ENCODE measurements at regions not wholly inside any gene's neighbourhood (a gene's known extent, or its start where the extent isn't known, plus 50 kb on each side); places are given as distances from the start of the nearest gene placed in this dataset.

DNA sequence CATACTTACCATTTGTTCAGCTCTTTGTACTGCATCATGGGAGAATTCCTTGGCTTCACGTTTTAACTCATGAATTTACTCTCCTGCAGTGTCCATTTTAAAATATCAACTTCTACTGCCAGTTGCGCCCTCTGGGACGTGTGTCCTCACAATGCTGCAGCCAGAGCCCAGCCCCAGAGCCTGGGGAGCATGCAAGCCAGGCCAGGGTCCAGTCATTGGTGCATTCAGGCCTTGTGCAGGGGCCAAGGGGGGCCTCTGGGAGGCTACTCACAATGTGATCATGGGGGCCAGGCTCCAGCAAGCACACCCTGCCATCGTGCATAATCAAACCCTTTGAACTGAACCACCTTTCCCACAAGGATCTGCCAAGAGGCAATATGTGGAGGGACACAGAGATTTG, 105.6 kb upstream of the CCDC112 start:
- DNase-seq = no peak

DNA sequence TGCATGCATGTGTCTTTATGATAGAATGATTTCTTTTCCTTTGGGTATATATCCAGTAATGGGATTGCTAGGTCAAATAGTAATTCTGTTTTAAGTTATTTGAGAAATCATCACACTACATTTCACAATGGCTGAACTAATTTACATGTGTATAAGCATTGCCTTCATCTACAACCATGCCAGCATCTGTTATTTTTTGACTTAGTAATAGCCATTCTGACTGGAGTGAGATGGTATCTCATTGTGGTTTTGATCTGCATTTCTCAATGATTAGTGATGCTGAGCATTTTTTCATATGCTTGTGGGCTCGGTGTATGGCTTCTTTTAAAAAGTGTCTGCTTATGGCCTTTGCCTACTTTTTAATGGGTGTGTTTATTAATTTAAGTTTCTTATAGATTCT, 102.3 kb upstream of the CCDC112 start:
- DNase-seq = peak; percentile 94

DNA sequence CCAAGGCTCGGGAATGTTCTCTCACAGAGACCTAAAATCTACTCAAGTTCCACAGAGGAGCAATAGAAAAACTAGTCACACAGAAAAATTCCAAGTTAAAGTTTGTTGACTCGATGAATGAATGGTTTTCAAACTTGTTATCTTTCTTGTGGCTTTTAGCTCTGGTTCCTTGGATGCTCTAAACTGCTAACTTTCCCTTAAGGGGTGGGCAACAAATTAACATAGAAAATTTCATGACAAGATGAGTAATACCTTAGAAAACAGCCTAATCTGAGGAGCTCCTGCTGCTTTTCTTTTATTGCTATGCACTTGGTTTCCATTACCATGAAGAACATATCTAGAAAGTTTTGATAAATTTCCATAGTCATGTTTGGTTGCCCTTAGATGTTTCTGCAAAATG, 100.2 kb upstream of the CCDC112 start:
- DNase-seq = peak; percentile 77

DNA sequence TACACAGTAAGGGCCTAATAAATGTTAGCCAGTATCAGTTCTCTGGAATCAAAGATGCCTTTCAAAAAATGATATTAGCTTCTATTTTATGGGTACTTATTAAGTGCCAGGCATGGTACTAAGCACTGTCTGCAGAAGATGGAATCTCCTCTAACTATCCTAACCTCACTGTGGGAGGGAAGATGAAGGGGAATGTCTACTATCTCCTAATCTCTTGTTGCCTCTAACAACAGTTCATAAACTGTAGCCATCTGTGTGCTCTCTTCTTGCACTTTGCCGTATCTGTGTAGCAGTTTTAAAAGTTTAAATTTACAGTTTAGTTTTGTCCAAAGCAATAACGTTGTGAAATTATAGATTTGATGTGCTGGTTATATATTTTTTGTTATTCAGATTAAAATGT, 99.6 kb upstream of the CCDC112 start:
- DNase-seq = no peak

DNA sequence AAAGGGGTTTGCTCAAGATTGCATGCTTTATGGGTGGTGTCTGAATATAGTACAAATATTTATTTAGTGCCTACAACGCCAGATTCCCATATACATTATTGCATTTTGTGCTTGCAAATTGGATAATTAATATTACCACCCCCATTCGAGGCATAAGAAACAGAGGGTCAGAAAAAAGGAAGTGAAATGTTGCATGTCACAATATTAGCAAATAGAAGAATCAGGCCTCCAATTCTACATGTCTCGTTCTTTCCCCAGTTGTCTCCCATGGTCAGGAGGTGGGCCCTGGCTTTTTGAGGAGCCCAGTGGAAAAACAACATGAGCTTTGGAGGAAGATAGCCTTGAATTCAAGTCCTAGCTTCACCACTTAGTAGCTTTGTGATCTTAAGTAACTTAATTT, 98.1 kb upstream of the CCDC112 start:
- no peak for DNase-seq

DNA sequence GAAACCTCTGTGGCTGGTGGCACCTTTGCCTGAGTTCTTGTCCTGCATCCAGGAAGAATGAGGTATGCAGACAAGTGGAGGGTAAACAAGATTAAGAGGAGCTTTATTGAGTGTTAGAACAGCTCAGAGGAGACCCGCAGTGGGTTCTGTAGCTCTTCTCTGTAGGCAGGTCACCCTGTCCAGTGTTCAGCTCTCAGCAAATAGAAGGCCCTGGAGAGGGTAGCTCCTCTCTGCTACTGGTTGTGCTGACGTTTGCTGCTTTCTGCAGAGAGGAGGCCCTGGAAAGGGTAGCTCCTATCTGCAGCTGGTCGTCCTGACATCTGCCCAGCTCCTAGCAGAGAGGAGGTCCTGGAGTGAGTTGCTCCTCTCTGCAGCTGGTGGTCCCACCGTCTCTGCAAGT, 96.8 kb upstream of the CCDC112 start:
- DNase-seq = no peak

DNA sequence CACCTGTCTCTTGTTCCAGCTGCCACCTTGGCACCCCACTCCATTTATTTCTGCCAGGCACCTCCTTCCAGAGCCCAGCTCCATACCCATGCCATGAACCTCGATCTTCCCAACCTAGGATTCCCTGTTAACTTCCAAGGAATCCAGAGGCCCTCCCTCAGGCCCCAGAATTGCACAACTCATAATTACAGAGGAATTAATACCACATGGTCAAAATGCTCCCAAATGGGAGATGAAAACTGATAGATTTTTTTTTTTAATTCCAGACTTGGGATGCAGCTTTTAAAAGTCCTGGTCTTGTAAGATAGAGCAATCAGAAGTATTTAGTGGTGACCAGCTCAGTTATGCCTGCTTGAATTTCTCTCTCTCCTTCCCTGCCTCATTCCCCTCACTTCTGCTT, 96.2 kb upstream of the CCDC112 start:
- peak; percentile 51 for DNase-seq

DNA sequence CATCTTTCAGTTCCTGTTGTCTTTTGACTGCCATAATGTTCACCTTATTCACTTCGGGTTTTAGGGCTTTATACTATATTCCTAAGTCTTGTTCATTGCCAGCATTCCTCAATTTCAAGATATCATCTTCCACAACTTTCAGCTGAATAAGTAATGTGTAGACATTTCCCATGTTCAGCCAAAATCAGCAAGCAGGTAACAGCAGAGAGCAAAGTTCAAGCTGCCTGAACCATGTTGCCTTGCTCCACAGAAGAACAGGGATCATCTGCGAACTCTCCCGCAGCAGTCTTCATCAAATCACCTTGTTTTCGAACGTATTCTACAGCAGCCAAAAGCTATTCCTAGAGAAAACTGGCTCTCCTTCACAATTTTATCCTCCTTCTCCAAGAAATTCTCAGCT, 95.3 kb upstream of the CCDC112 start:
- DNase-seq = no peak

DNA sequence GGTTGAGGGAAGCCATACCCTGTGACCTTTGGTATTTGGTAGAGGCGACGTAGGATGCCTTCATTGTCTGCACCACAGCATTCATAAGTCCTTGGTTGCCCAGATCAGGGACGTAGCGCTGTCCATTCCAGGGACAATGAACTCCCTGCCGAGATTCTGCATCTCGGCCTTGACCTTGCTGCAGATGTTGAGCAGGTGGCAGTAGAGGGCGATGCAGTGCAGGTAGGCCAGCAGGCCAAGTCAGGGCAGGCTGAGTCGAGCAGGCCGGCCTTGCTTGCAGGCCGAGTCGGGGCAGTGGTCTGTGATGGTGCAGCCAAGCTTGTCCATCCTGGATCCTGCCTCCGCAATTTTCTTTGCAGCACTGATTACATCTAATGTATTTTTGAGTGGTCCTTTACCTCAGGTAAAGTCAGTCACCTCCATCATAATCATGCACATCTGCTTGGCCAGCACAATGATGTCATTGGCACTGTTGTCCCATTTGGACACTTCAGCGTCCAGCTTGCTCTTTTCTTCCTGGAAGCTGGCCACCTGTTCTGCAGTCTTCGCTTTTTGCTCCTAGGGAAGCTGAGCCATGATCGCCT, 93.4 kb upstream of the CCDC112 start:
- no peak for DNase-seq

DNA sequence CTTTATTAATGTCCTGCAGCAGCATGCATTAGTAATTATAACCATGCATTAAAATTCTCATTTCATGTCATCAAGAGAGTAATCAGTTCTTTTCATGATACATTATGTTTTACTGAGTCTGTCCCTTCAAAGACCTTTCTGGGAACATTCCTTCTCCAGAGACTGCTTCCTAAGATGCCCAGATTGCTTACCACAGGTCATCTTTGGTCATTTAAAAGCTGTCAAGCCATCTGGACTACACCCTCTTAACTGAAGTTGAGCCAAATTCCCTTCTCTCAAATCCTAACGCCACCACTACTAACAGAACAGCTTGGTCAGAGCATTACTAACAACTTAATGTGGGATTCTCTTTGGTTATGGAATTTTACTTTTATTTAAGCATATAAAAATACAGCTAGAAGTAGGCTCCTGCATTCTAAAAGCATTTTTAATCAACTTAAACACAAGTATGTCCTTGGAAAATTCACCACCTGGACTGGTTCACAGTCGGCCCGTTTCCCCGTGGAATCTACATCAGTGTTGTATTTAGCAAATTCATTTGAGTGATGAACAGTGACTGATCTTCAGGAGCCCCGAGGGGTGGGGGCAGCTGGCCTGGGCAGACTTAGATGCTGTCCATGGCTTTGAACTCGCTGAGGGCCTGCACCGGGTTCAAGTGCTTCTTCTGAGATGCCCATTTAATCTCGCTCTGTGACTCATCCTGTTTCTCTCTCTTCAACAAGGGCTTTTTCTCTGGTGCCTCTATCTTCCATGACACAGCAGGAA, 92.8 kb upstream of the CCDC112 start:
- DNase-seq = no peak

DNA sequence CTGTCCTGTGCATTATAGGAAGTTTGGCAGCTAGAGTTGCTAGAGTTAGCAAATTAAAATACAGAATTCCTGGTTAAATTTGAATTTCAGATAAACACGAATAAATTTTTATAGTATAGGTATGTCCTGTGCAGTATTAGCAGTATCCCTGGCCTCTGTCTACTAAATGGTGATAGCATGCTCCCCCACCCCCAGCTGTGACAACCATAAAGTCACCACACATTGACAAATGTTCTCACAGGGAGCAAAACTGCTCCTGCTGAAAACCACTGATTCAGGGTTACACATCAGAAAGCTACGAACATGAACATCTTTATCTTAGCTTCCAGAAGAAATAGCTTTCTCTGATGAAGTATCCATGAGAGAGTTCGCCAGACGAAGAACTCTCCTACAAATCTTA, 91.8 kb upstream of the CCDC112 start:
- DNase-seq = no peak

DNA sequence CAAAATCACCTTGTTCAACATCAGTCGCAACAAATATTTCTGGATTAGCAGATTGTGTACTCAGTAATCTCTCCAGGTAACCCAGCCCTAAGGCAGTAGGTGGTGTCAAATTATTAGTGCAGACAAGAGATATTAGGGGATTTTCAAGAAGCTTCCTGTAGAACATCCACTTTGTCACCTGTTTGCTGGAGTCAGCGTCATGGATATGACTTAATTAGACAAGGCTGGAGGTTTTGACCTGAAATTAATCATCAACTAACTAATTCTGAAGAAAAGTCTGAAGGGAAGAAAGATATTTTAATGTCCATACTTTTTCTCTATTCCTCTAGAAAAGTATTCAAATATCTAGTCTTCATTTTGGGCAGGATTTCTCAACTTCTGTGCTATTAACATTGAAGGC, 91.4 kb upstream of the CCDC112 start:
- DNase-seq = no peak

DNA sequence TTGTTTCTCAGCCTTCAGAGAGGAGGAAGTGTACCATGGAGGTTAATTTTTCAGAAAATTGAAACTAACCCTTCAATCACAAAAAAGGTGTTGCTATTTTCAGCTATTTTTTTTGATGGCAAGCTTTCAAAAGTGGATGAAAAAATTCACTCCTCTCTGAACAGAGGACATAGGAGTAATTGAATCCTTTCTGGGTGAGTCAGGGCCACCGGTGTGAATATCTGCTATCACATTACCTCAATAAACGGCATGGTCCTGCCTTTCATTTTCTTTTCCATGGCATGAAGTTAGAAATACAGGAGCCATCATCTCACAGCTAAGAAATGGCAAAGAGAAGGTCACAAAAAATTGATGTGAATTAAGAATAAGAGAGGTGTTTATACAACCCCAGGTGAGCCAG, 90.2 kb upstream of the CCDC112 start:
- DNase-seq = no peak

DNA sequence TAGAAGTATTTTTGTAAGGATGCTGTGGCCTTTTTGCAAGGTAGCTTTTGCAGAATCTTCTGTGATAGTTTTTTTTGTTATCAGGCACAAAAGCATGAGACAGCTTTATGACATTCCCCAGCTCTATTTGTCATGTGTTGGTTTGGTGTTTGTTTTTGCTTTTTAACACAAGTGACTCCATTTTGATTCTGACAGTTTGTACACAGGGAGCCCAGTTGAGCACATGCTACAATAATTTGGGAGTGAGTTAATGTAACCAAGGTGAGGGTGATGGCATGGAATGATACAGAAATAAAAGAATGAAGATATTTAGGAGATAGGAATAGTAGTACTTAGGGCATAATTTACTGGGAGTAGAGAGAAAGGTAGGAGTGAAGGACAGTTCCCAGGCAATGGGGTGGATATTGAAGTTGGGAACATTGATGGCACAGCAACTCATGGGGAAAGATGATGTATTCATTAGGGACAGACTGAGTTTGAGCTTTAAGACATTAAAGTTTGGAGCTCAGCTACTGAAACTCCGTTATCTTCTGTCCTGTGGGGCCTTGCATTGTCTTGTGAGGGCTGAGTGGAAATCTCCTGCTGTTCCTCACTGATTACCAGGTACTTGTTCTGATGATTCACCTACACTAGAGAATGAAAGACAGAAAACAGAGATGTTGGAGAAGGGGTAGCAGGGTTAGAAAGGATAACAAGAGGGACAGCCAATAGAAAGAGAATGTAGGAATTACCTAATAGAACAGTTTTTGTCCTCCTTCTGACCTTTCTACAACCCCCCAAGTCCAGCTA, 88.3 kb upstream of the CCDC112 start:
- no peak for DNase-seq

DNA sequence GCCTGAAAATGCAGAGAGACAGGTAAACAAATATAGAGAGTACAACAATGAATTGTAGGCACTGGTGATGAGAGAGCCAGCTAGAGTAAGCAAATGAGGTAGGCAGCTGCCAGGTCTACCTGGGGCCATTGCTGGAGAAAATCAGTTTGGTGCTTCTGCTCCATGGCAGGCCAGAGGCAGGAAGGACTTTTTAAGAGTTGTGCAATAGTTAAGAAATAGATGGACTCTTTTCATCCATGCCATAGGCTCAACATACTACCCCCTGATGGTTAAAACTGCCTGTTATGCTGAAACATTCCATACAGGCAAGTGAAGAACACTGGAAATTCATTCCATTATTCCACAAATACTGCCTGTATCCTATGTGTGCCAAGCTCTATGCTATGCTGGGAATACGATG, 86.5 kb upstream of the CCDC112 start:
- no peak for DNase-seq

DNA sequence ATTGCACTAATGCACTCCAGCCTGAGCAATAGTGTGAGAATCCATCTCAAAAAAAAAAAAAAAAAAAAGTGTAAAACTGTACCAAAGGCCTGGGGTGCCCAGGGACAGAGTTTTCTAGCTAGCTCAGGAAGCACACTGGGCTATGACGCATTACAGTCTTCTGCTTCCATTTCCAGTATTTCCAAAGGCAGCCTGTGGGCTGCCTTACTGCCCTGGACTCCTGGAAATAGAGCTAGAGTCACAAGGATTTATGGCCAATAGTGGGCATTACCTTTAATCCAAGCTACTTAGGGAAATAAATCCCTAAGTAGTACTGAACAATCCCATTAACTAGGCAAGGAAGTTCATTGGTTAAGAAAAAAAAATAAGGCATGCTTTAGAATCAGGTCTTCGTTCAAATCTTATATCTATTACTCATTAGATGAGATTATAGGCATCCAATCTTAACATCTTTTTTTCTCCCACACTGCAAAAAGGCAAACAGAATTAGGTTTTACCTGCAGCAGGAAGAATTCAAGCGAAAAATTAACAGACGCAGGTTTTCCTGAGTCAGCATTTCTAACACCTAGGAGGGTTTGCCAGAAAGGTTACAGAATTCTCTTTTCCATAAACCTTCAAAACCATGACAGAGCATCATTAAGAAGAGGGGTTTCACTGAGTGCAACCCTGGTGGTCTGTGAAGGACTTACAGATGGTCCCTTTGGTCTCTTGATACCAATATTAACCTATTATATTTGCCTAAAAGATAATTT, 85.6 kb upstream of the CCDC112 start:
- no peak for DNase-seq

DNA sequence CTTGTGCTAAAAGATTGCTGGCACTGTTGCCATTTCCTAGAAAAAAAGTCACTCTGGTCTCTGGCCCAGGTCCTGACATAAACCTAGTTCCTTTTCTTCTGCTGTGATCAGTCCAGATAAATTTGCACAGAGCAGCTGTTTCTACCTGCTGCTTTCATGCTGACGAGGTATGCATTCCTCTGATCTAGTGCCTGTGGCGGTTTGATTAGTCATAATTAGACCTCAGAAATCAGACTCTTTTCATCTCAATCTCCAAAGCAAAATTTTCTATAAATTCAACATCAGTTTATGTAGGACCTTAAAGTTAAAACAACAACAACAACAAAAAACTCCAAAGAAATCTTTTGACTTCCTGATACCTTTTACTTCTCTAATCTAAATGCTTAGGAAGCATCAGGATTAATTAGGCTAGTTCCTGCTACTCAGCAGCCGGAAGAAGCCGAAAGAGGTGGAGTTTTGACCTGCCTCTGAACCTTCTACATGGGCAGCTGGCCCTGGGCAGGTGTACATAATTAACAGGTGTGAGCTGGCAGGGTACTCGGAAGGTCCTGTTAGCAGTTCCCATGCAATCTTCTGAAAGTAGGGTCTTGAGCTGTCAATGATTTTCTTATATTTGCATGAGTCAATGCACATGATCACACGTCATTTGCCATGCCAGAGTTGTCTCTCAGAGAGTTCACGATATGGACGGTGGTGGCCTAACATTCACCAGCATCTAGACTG, 83.3 kb upstream of the CCDC112 start:
- DNase-seq = no peak

DNA sequence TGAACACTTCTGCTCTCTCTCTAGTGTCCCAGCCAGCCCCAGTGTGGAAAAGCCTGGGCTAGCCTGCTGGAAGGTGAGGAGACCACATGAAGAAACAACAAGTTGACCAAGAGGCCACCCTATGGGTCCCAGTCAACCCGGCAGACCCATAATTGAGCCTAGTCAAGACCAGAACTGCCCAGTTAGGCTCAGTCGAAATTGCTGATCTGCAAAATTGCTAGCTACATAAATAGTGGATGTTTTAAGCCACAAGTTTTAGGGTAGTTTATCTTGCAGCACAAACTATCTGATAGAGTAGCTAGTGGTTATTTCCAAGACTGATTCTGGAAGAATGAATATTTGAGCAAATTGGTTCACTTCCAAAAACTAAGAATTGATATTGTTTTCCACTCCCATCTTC, 82.3 kb upstream of the CCDC112 start:
- DNase-seq = no peak

DNA sequence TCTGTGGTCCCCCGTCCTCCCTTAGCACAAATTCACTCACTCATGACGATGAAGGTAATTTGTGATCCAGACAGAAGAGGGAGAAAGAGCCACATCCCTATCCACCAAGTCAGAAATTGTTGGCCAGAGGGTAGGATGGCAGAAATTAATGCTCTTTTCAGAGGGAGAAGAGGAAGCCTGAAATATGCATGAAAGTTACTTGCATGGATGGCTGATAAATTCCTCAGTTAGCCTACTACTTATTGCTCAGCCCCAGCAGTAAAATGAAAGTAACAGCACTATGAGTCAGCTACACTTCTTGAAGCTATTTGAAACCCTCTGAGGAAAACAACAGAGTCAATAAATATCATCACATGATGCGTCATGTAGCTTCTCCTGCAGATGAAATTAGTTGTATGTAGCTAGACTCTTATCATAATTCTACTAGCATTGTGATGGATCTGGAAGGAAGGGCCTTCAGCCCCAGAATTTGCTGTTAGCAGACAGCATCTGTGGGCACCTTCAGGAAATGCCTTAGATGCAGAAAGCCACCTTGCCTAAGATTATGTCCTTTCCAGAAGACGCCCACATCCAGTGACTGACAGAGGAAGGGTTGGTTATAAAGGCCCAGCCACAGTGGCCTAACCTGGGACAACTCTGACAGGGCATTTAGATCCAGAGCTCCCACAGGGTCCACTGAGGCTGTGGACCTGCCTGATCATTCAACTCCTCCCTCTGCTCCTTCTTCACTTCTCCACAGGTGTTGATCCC, 81.2 kb upstream of the CCDC112 start:
- peak; percentile 88 for DNase-seq

DNA sequence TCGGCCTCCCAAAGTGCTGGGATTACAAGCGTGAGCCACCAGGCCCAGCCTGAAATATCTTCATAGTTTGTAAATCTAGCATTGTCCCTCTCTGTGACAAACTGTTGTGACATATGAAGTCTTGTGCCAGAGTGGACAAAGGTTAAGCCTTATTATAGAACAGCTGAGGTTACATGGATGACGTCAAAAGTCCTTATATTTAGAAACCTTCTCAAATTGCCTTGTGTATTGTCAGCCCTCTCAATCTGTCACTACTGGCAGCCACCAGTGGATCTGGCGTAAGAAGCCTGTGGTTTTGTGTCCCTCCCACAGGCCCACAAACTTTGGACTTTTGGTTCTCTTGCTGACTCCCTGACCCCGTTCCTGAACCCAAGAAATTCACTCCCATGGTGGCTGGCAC, 79.4 kb upstream of the CCDC112 start:
- DNase-seq = no peak

DNA sequence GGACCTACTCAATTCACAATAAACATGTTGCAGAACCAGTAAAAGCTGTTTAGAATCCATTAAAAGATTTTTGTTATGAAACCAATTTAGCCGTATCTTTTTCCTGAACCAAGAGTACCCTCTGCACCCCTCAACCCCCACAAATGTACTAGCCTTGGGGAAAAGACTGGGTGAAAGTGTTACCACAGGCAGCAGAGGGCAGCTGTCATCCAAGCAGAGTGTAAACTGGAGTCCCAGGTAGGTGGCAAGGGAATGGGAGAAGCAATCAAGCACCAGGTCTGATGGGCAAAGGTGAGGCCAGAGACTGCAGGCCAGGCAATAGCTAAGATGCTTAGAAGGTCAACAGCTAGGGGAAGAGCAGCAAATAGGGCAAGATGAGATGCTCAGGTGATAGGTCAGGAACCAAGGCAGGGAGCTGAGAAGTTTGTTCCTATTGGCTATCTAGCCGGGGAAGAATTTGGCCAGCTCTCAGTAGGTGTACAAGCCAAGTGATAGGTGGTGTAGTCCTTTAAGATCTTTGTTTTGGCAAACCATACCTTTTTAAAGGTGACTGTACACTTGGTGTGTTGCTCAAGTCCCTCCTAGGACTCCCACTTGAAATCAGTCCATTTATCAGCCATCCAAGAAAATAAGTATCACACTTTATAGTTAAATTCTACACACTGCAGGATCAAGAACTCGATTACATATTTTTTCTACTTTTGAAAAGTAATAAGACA, 77.8 kb upstream of the CCDC112 start:
- DNase-seq = no peak
